ENCODE measurements at regions not wholly inside any gene's neighbourhood (a gene's known extent, or its start where the extent isn't known, plus 50 kb on each side); places are given as distances from the start of the nearest gene placed in this dataset.

- Histone ChIP-seq H3K4ac (ENCODE audit: low read depth, low read length) (no peak overlapping the region), H3T11ph (ENCODE audit: low read length) (no peak overlapping the region), H2BK12ac (ENCODE audit: insufficient read length, low read depth, low read length) (no peak overlapping the region), H3K79me1 (ENCODE audit: insufficient read depth, low read depth, low read length, poor library complexity, severe bottlenecking) (no peaks in the 10 kb centered on the region), H4K5ac (ENCODE audit: insufficient read length, low read depth, low read length) (no peak overlapping the region), H4K8ac (replicated peaks; ENCODE audit: insufficient read length, low read depth, low read length) (no peak overlapping the region), H3K9ac (ENCODE audit: extremely low read depth, insufficient read length, low read length) (no peak overlapping the region), H3K4me2 (ENCODE audit: insufficient read depth, insufficient read length, low read length) (no peak overlapping the region), H3K23ac (ENCODE audit: insufficient read length, low read depth, low read length) (no peak overlapping the region), H2AK5ac (ENCODE audit: insufficient read length, low read length) (no peak overlapping the region), H4K20me1 (ENCODE audit: control insufficient read depth, insufficient read depth, insufficient read length) (no peaks in the 10 kb centered on the region), H3K79me2 (ENCODE audit: insufficient read depth, low read length) (no peaks in the 10 kb centered on the region), H3K14ac (ENCODE audit: insufficient read depth, low read length) (no peak overlapping the region), H3K27me3 (ENCODE audit: insufficient read depth, low read length) (no peaks in the 10 kb centered on the region), H2BK15ac (ENCODE audit: low read depth, low read length) (no peak overlapping the region), H2BK120ac (ENCODE audit: low read depth, low read length, poor library complexity, severe bottlenecking) (no peak overlapping the region), H3K56ac (ENCODE audit: insufficient read length, low read depth, low read length) (no peak overlapping the region), H3K23me2 (ENCODE audit: insufficient read length, low read depth, low read length, poor library complexity, severe bottlenecking) (no peaks in the 10 kb centered on the region), H2BK20ac (ENCODE audit: low read depth, low read length, poor library complexity, severe bottlenecking) (no peak overlapping the region), H3K9me3 (ENCODE audit: control insufficient read depth, low read depth, low read length) (no peaks in the 10 kb centered on the region), H3K27ac (ENCODE audit: insufficient read length, low read depth, low read length) (no peak overlapping the region), H4K91ac (ENCODE audit: insufficient read length, low read depth, low read length) (no peak overlapping the region), H2BK5ac (ENCODE audit: insufficient read length, low read length) (no peak overlapping the region), H2AFZ (ENCODE audit: low read length) (no peak overlapping the region), H3K18ac (ENCODE audit: insufficient read length, low read depth, low read length) (no peak overlapping the region), H3K4me1 (ENCODE audit: insufficient read depth, low read length) (no peaks in the 10 kb centered on the region)
- no peaks in the 10 kb centered on the region for H3K4me1 Mint-ChIP-seq
- H3K9me3 Mint-ChIP-seq = no peaks in the 10 kb centered on the region
- H3K4me3 Mint-ChIP-seq = no peak overlapping the region
- no peak for TF ChIP-seq CTCF (conservative IDR thresholded peaks at IDR 0.05)
- H3K36me3 Mint-ChIP-seq (ENCODE audit: insufficient read depth in 1 of 3, low read depth in 3 of 3) = no peaks in the 10 kb centered on the region
- no CpG with 5 or more reads among the region's 1 CpG for WGBS (ENCODE audit: extremely low coverage, insufficient read length, low lambda C conversion rate)
- H3K27ac Mint-ChIP-seq = no peak overlapping the region
- no peaks in the 10 kb centered on the region for H3K27me3 Mint-ChIP-seq (ENCODE audit: low read depth)
- DNase-seq = no peak
These were observed 151.8 kb upstream of the ST6GALNAC5 start for GRCh38 chr1:76715474-76715873.
